DMS 273 (cell line): ENCODE measurements at regions not wholly inside any gene's neighbourhood (a gene's known extent, or its start where the extent isn't known, plus 50 kb on each side); places are given as distances from the start of the nearest gene placed in this dataset.

ENCODE experiments used
- DNase-seq: peaks from one replicate; lab custom pipeline; 2025; ENCODE audit not compliant: unreplicated experiment; lab: John Stamatoyannopoulos, UW

GRCh38 chr6:148652205-148652604 is 94.6 kb upstream of the UST start:
- DNase-seq: no peak

DNA sequence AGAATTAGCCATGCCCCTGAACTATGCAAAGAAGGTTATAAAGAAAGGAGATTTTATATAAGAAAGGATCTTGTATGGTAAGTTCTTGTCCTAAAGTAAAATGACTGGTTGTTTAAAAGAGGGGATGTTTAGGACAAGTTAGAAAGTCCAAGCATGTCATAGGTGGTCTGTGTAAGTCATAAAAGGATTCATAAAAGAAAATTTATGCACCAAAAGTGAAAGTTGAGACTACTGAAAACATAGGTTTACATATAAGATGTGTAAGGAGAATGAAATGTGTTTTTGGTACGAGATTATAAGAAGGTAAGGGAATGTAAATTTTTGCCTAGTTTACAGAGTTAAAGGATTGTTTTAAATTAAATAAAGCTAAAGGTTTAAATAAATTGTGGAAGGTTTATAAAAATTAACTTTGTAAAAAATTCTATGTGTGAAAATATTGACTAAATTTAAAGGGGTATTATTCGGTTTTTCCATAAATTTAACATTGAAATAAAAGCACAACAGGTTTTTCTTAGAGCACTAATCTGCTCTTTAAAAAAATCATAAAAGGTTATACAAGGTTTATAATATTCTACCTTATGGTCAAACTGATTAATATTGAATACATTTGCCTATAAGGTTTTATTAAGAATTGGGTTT is 93.6 kb upstream of the UST start:
- peak; percentile 53 for DNase-seq

DNA sequence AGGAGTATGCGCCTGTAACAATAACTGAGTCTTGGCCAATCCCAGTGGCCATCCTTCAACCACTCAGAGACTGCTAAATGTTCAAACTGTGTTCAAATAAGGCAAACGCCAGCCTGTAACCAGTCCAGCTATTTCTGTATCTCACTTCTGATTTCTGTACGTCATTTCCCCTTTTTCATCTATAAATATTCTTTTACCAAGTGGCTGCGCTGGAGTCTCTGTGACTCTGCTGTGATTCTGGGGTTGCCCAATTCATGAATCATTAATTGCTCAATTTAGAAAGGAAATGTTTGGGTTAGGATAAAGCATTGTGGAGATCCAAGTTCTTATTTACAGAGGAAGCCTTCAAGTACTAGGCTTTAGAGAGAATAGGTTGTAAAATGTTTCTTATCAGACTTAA is 89.8 kb upstream of the UST start:
- no peak for DNase-seq

- DNase-seq: no peak
Measured at GRCh38 chr6:148658681-148659430, 88.0 kb upstream of the UST start.

- no peak for DNase-seq
Measured at GRCh38 chr6:148667395-148667794, 79.4 kb upstream of the UST start.

DNA sequence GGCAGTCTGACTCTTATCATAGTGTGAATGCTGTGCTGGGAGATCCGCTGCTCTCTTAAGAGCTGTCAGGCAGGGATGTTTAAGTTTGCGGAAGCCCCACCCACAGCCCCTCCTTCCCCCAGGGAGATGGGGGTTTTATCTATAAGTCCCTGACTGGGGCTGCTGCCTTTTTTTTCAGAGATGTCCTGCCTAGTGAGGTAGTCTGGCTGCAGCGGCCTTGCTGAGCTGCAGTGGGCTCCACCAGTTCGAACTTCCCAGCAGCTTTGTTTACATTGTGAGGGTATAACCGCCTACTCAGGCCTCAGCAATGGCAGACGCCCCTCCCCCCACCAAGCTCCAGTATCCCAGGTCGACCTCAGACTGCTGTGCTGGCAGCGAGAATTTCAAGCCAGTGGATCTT is 75.7 kb upstream of the UST start:
- DNase-seq: no peak

DNA sequence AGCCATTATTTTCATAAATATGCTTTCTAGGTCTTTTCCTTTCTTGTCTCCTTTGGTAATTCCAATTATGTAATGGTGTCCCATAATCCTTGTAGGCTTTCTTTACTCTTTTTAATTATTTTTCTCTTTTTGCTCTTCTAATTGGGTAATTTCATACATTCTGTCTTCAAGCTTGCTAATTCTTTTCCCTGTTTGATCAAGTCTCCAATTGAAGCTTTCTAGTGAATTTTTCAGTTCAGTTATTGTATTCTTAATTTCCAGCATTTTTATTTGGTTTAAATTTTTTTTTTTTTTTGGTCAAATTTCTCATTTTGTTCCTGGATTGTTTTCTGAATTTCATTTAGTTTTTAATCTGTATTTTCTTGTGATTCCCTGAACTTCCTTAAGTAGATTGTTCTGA is 74.9 kb upstream of the UST start:
- no peak for DNase-seq

GRCh38 chr6:148674306-148674705 is 72.5 kb upstream of the UST start:
- no peak for DNase-seq

DNA sequence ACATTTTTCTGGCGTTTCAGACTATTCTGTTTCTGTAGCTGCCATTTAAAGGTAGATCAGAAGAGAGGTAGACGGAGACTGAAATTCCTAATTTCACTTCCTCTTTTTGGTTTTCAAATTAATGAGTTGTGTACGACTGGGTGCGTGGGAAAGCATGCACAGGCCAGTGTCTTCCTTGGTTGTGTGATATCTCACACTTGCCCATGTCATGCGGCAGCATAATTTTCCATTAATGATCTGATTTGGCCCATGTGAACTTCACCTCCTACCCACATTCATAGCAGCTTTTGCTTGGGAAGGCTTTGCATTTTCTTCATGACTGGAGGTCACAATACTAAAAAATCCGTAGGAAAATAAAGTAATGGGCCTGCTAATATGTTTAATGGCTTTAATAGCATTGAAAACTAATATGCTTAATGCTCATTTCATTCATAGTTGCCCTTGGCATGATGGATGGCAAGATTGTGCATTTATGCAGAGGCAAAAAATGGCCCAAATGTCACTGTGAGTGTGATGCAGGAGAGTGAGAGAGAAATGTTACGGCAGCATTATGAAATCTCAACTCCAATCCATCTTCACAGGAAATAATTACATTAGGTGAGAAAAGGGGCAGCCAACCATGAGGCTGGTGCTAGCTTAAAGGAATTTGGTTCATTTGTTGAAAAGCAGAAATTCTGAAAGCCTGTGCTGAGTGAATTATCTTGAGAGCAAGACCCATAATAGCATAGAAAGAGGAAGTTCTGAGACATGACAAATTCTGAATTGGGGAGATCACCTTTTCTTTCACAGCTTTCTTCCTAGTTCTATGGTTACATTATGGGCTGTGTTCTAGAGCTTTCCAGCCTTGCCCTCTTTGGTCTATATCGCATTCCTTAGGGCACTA is 69.0 kb upstream of the UST start:
- no peak for DNase-seq

GRCh38 chr6:148678682-148679081 is 68.1 kb upstream of the UST start:
- no peak for DNase-seq

GRCh38 chr6:148681666-148682065 is 65.2 kb upstream of the UST start:
- no peak for DNase-seq

- no peak for DNase-seq
Measured at GRCh38 chr6:148682252-148682651, 64.6 kb upstream of the UST start.

DNA sequence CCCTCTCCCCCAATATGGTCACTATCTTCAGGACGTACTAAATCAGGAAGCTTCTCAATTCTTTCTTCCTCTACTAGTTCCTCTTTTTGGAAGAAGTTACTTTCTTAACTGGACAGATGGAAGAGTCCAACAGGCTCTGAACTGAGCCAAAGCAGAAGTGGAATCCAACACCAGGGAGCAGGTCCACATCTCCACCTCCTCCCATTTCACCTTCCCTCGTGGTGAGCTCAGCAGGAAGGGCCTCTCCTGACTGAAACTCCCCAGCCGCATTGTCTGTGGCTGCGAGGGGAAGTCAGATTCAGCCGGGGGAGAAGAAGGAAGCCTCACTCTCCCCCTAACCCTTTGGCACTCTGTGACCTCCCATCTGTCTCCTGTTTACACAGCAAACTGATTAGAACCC is 63.8 kb upstream of the UST start:
- peak; percentile 9 for DNase-seq

- no peak for DNase-seq
Measured at GRCh38 chr6:148689168-148689567, 57.7 kb upstream of the UST start.

DNA sequence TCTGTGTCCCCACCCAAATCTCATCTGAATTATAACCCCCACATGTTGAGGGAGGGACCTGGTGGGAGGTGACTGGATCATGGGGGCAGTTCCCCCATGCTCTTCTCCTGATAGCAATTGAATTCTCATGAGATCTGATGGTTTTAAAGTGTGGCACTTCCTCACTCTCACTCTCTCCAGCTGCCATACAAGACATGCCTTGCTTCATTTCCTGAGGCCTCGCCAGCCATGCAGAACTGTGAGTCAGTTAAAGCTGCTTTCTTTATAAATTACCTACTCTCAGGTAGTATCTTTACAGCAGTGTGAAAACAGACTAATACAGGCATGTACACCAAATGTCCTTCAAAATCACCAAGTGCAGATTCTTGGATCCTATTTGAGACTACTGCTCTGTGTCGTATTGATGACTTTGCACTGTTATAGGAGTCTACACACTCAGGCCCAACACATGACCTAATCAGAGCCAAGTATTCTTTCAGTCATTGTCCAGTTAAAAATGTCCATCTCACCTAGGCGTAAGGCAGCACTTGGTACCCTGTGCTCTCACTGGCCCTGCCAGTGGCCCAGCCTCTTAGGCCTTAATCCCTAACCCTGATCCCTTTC is 52.8 kb upstream of the UST start:
- DNase-seq: no peak
